Tibial nerve (tissue), 3 donors: ENCODE measurements at regions not wholly inside any gene's neighbourhood (a gene's known extent, or its start where the extent isn't known, plus 50 kb on each side); places are given as distances from the start of the nearest gene placed in this dataset.

Experiments used
- CTCF ChIP-seq, 5 experiments: fragments of 200-600 bp in 3 of 5; fragments of 450-650 bp in 2 of 5; sonication (generic) in 3 of 5; IDR thresholded peaks; one replicate each; pipeline ENCODE4 v1.5.1; 2016 to 2019; ENCODE audit warnings: antibody characterized with exemption in 5 of 5, mild to moderate bottlenecking in 3 of 5, moderate library complexity in 2 of 5
- POLR2A ChIP-seq, 2 donors: fragments of 450-650 bp; IDR thresholded peaks; one replicate each; pipeline ENCODE4 v1.6.1; 2017; ENCODE audit warnings: antibody characterized with exemption in 2 of 2, mild to moderate bottlenecking in 2 of 2, moderate library complexity in 2 of 2

GRCh38 chr5:159680095-159680494 is 236.2 kb upstream of the ADRA1B start:
- TF ChIP-seq CTCF (IDR thresholded peaks at IDR 0.05) (no peak), POLR2A (IDR thresholded peaks at IDR 0.05) (no peak)
